ENCODE measurements at regions not wholly inside any gene's neighbourhood (a gene's known extent, or its start where the extent isn't known, plus 50 kb on each side); places are given as distances from the start of the nearest gene placed in this dataset.

GRCh38 chr13:57925250-57925649 lies 293.7 kb downstream of the PCDH17 start:
- no peak for TF ChIP-seq CTCF (IDR thresholded peaks at IDR 0.05; ENCODE audit: low read depth, low read length, poor library complexity, severe bottlenecking)
- TF ChIP-seq EZH2phosphoT487 (IDR thresholded peaks at IDR 0.05; ENCODE audit: borderline replicate concordance, low read length): no peak

Measured in DOHH2 (cell line).